K562 (cell line): ENCODE measurements at regions not wholly inside any gene's neighbourhood (a gene's known extent, or its start where the extent isn't known, plus 50 kb on each side); places are given as distances from the start of the nearest gene placed in this dataset.

Experiments
- ATAC-seq: fragments of 200-7000 bp; cut with Tn5 transposase; 3 replicates; pipeline ENCODE4 v1.9.1; 2020; ENCODE audit warnings: moderate library complexity
- BruUV-seq: library from RNA; stranded (reverse); fragments of 400-500 nt; replicated peaks from 2 replicates; lab custom pipeline; 2021; lab: Mats Ljungman, UMichigan
- CTCF ChIA-PET: fragments of 300-600 bp; formaldehyde crosslinking; extraction: SDS; loops from one replicate; lab custom pipeline; 2021; ENCODE audit warnings: low intra/inter-chr PET ratio; lab: Yijun Ruan, JAX
- POLR2A ChIA-PET: fragments of 300-600, 350-650 bp; sonication (Branson Sonifier 250); formaldehyde crosslinking; extraction: SDS; loops from one replicate; lab custom pipeline; 2021; ENCODE audit warnings: antibody characterized with exemption, inconsistent platforms; lab: Yijun Ruan, JAX
- DNase-seq, 4 experiments: peaks; one replicate each; pipeline versions ENCODE4 v3.0.0 to v3.0.0-alpha.2; 2011 to 2018; ENCODE audit warnings: low spot score in 3 of 4, mixed read lengths in 3 of 4; ENCODE audit errors: extremely low read depth in 1 of 4
- FAIRE-seq: peaks from 2 replicates; lab custom pipeline; 2011; peaks lifted over from hg19 to GRCh38; lab: Jason Lieb, UNC
- H2AFZ ChIP-seq: 2 replicates; pipeline ENCODE4 v1.6.0; 2011; ENCODE audit warnings: low read depth, low read length, control low read depth, inconsistent platforms
- H3K27ac ChIP-seq: fragments of 200-600 bp; 3 replicates; pipeline ENCODE4 v1.8.0; 2011; ENCODE audit warnings: low read depth, mild to moderate bottlenecking, control low read depth, inconsistent platforms, low read length, moderate library complexity, mixed read lengths; ENCODE audit errors: extremely low read depth
- H3K27me3 ChIP-seq, 2 experiments: fragments of 300-600 bp in 1 of 2; 2 replicates in 1 of 2; 3 replicates in 1 of 2; pipeline versions ENCODE4 v1.6.0 to v1.8.0; 2011; ENCODE audit warnings: inconsistent platforms in 2 of 2, low read length in 2 of 2, mild to moderate bottlenecking in 1 of 2, mixed read lengths in 1 of 2, moderate library complexity in 1 of 2; ENCODE audit not compliant: control insufficient read depth in 2 of 2, insufficient read depth in 2 of 2
- H3K36me3 ChIP-seq: fragments of 300-600 bp; 3 replicates; pipeline ENCODE4 v1.8.0; 2011; ENCODE audit warnings: mild to moderate bottlenecking, low read length, inconsistent platforms; ENCODE audit not compliant: control insufficient read depth, insufficient read depth
- H3K4me1 ChIP-seq, 2 experiments: fragments of 200-600 bp in 1 of 2; replicated peaks in 1 of 2; 2 replicates in 1 of 2; 3 replicates in 1 of 2; pipeline versions ENCODE4 v1.5.1 to v1.8.0; 2011; ENCODE audit warnings: inconsistent platforms in 2 of 2, low read length in 2 of 2, mild to moderate bottlenecking in 1 of 2, mixed read lengths in 1 of 2, moderate library complexity in 1 of 2; ENCODE audit not compliant: control insufficient read depth in 2 of 2, insufficient read depth in 2 of 2
- H3K4me2 ChIP-seq: 2 replicates; pipeline ENCODE4 v1.6.1; 2011; ENCODE audit warnings: low read length, control low read depth, inconsistent platforms, mixed read lengths; ENCODE audit not compliant: insufficient read depth
- H3K4me3 ChIP-seq: fragments of 200-600 bp; sonication (generic), shearing (Covaris generic); 2 replicates; pipeline ENCODE4 v1.5.1; 2016; ENCODE audit warnings: control low read depth, inconsistent platforms
- H3K79me2 ChIP-seq: fragments of 200-600 bp; 3 replicates; pipeline ENCODE4 v1.8.0; 2011; ENCODE audit warnings: low read length, inconsistent platforms; ENCODE audit not compliant: control insufficient read depth, insufficient read depth
- H3K9ac ChIP-seq, 2 experiments: 2 replicates each; pipeline versions ENCODE4 v1.6.0 to v1.6.1; 2011; ENCODE audit warnings: low read depth in 2 of 2, low read length in 2 of 2, control low read depth in 1 of 2, inconsistent platforms in 1 of 2, mild to moderate bottlenecking in 1 of 2, mixed read lengths in 1 of 2; ENCODE audit not compliant: insufficient read depth in 1 of 2
- H3K9me1 ChIP-seq: one replicate; pipeline ENCODE4 v1.6.0; 2011; ENCODE audit warnings: inconsistent platforms, mild to moderate bottlenecking, low read length, moderate library complexity; ENCODE audit not compliant: control insufficient read depth, insufficient read depth
- H3K9me3 ChIP-seq: replicated peaks from 2 replicates; pipeline ENCODE4 v1.5.1; 2011; ENCODE audit warnings: low read depth, low read length, inconsistent platforms; ENCODE audit not compliant: control insufficient read depth, insufficient read depth
- H4K20me1 ChIP-seq: replicated peaks from 2 replicates; pipeline ENCODE4 v1.6.1; 2011; ENCODE audit warnings: low read length, inconsistent platforms, mixed read lengths; ENCODE audit not compliant: control insufficient read depth, insufficient read depth
- ADNP ChIP-seq: fragments of 200-800 bp; sonication (Bioruptor generic); IDR thresholded peaks from 2 replicates; pipeline ENCODE4 v1.6.1; 2016; ENCODE audit warnings: missing genetic modification characterization, missing compliant biosample characterization
- CEBPB ChIP-seq: fragments of 450-650 bp; IDR thresholded peaks from 2 replicates; pipeline ENCODE4 v1.6.1; 2016; ENCODE audit warnings: missing genetic modification characterization, missing compliant biosample characterization
- EHMT2 ChIP-seq: fragments of 450-650 bp; IDR thresholded peaks from 2 replicates; pipeline ENCODE4 v1.6.1; 2018; ENCODE audit warnings: antibody characterized with exemption
- GABPB1 ChIP-seq: sonication (generic); formaldehyde crosslinking; IDR thresholded peaks from 2 replicates; pipeline ENCODE4 v1.8.0; 2022; ENCODE audit warnings: mild to moderate bottlenecking, missing genetic modification reagents
- MTA3 ChIP-seq: fragments of 450-650 bp; formaldehyde crosslinking; IDR thresholded peaks from 2 replicates; pipeline ENCODE4 v1.6.1; 2017; ENCODE audit warnings: mild to moderate bottlenecking, borderline replicate concordance
- NCOA6 ChIP-seq: fragments of 450-650 bp; IDR thresholded peaks from 2 replicates; pipeline ENCODE4 v1.6.1; 2017; ENCODE audit warnings: mild to moderate bottlenecking
- NONO ChIP-seq, 2 experiments: fragments of 200-400 bp in 1 of 2; fragments of 450-650 bp in 1 of 2; formaldehyde crosslinking in 1 of 2; IDR thresholded peaks; 2 replicates each; pipeline ENCODE4 v1.6.1; 2017; ENCODE audit warnings: low read depth in 2 of 2, mild to moderate bottlenecking in 2 of 2, moderate library complexity in 2 of 2, low read length in 1 of 2
- SMAD3 ChIP-seq: fragments of 450-650 bp; formaldehyde crosslinking; conservative IDR thresholded peaks from 2 replicates; pipeline ENCODE4 v1.4.0; 2020; ENCODE audit warnings: mild to moderate bottlenecking
- TEAD4 ChIP-seq, 2 experiments: sonication (generic) in 1 of 2; formaldehyde crosslinking in 1 of 2; IDR thresholded peaks; 2 replicates each; pipeline versions ENCODE4 v1.6.1 to v1.8.0; 2012 to 2022; ENCODE audit warnings: borderline replicate concordance in 1 of 2, inconsistent platforms in 1 of 2, low read length in 1 of 2, mild to moderate bottlenecking in 1 of 2, missing genetic modification reagents in 1 of 2
- TRIM24 ChIP-seq, 2 experiments: fragments of 450-650 bp; IDR thresholded peaks; 2 replicates each; pipeline ENCODE4 v1.6.1; 2016
- ZBTB17 ChIP-seq: fragments of 450-650 bp; formaldehyde crosslinking; IDR thresholded peaks from 2 replicates; pipeline ENCODE4 v1.4.0; 2020; ENCODE audit warnings: mild to moderate bottlenecking
- ZBTB8A ChIP-seq: fragments of 450-650 bp; IDR thresholded peaks from 2 replicates; pipeline ENCODE4 v1.6.1; 2018; ENCODE audit warnings: mild to moderate bottlenecking, moderate library complexity; ENCODE audit not compliant: partially characterized antibody
- ZKSCAN8 ChIP-seq: fragments of 200-800 bp; sonication (Bioruptor generic); IDR thresholded peaks from 2 replicates; pipeline ENCODE4 v1.6.1; 2016; ENCODE audit warnings: missing genetic modification characterization, missing compliant biosample characterization
- in situ Hi-C: fragments of 300-500 bp; cut with MboI; formaldehyde crosslinking; loops from 4 replicates; pipeline ENCODE4 v1.15.0; 2018; ENCODE audit warnings: inconsistent platforms, mixed read lengths
- intact Hi-C: fragments of 100-400 bp; cut with micrococcal nuclease; formaldehyde crosslinking; loops from 2 replicates; pipeline ENCODE4 v1.14.2; 2022
- TF ChIP-seq, protein P1 (sequence below): fragments of 450-650 bp; IDR thresholded peaks from 2 replicates; pipeline ENCODE4 v1.6.1; 2016; ENCODE audit warnings: mild to moderate bottlenecking
- TF ChIP-seq, protein P2 (sequence below): IDR thresholded peaks from 3 replicates; pipeline ENCODE4 v1.6.1; 2011; ENCODE audit warnings: borderline replicate concordance, mild to moderate bottlenecking; ENCODE audit not compliant: insufficient read length, insufficient read depth
- TF ChIP-seq, protein P3 (sequence below): fragments of 450-650 bp; IDR thresholded peaks from 2 replicates; pipeline ENCODE4 v1.6.1; 2017; ENCODE audit warnings: antibody characterized with exemption, mild to moderate bottlenecking

DNA sequence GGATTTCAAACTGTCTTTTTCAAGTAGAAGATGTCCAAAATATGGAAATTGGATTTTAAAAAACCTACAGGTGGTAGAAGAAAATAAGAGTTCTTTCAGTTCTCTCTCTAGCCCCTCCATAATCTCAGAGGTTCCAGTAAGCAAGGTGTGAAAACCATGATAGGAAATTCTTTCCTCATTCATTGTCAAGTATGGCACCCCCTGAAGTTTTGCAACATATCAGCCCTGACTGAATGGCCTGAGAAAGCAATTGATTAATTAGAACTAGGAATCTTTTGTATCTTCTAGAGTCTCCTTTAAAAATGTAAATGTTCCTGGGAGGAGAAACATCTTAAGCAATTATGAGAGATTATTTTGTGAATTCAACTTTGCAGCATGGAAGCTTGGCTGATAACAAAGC, 198.7 kb upstream of the STXBP5 start:
- Histone ChIP-seq H3K9me3 (no peaks in the 10 kb centered on the region), H3K27ac (no peak overlapping the region), H3K4me1 (peaks cover 0 to 7% of the 10 kb centered on the region in 2 experiments; a peak in 2 of 5 replicates), H3K4me2 (no peak overlapping the region), H2AFZ (no peak overlapping the region), H4K20me1 (no peaks in the 10 kb centered on the region), H3K4me3 (no peak overlapping the region), H3K27me3 (no peaks in the 10 kb centered on the region), H3K79me2 (no peaks in the 10 kb centered on the region), H3K9ac (no peak overlapping the region), H3K9me1 (no peaks in the 10 kb centered on the region), H3K36me3 (no peaks in the 10 kb centered on the region)
- intact Hi-C loops, result no loop called here
- peak; percentile 64 for ATAC-seq
- CTCF ChIA-PET, result no interaction called here
- no TSS peak for BruUV-seq
- FAIRE-seq, result peak; percentile 29
- peak in 3 of 4 experiments; percentile 24 to 62 (median 27) for DNase-seq
- in situ Hi-C loops, result no loop called here
- POLR2A ChIA-PET, result interaction anchor here (0.6 to 1.3 kb wide), 5 partner anchors 14 to 197 kb away, joined by 3 read pairs; no protein-coding TSS in a partner anchor
- TF ChIP-seq, protein P1, sequence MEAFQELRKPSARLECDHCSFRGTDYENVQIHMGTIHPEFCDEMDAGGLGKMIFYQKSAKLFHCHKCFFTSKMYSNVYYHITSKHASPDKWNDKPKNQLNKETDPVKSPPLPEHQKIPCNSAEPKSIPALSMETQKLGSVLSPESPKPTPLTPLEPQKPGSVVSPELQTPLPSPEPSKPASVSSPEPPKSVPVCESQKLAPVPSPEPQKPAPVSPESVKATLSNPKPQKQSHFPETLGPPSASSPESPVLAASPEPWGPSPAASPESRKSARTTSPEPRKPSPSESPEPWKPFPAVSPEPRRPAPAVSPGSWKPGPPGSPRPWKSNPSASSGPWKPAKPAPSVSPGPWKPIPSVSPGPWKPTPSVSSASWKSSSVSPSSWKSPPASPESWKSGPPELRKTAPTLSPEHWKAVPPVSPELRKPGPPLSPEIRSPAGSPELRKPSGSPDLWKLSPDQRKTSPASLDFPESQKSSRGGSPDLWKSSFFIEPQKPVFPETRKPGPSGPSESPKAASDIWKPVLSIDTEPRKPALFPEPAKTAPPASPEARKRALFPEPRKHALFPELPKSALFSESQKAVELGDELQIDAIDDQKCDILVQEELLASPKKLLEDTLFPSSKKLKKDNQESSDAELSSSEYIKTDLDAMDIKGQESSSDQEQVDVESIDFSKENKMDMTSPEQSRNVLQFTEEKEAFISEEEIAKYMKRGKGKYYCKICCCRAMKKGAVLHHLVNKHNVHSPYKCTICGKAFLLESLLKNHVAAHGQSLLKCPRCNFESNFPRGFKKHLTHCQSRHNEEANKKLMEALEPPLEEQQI, result 0 out of 2 replicates have a peak, but pooled peaks have one; percentile 22
- TF ChIP-seq NONO (IDR thresholded peaks at IDR 0.05; ENCODE audit: low read depth in 2 of 2, low read length in 1 of 2) (no peak), CEBPB (tag) (no peak), ADNP (tag) (no peak), MTA3 (no peak), GABPB1 (CRISPR knock-in tag) (no peak), NCOA6 (no peak), TEAD4 (IDR thresholded peaks at IDR 0.05; ENCODE audit: low read length) (peak; percentile 50; the same call in 1 of the 2 replicates), TEAD4 (CRISPR knock-in tag; IDR thresholded peaks at IDR 0.05; ENCODE audit: borderline replicate concordance) (no peak), EHMT2 (no peak), ZBTB17 (CRISPR knock-in tag) (no peak), ZKSCAN8 (CRISPR knock-in tag) (no peak), TRIM24 (IDR thresholded peaks at IDR 0.05) (peak in 1 of 2 experiments; percentile 17; a peak in 1 of 4 replicates), ZBTB8A (no peak), SMAD3 (no peak)
- TF ChIP-seq, protein P2, sequence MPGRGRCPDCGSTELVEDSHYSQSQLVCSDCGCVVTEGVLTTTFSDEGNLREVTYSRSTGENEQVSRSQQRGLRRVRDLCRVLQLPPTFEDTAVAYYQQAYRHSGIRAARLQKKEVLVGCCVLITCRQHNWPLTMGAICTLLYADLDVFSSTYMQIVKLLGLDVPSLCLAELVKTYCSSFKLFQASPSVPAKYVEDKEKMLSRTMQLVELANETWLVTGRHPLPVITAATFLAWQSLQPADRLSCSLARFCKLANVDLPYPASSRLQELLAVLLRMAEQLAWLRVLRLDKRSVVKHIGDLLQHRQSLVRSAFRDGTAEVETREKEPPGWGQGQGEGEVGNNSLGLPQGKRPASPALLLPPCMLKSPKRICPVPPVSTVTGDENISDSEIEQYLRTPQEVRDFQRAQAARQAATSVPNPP, result no peak
- TF ChIP-seq, protein P3, sequence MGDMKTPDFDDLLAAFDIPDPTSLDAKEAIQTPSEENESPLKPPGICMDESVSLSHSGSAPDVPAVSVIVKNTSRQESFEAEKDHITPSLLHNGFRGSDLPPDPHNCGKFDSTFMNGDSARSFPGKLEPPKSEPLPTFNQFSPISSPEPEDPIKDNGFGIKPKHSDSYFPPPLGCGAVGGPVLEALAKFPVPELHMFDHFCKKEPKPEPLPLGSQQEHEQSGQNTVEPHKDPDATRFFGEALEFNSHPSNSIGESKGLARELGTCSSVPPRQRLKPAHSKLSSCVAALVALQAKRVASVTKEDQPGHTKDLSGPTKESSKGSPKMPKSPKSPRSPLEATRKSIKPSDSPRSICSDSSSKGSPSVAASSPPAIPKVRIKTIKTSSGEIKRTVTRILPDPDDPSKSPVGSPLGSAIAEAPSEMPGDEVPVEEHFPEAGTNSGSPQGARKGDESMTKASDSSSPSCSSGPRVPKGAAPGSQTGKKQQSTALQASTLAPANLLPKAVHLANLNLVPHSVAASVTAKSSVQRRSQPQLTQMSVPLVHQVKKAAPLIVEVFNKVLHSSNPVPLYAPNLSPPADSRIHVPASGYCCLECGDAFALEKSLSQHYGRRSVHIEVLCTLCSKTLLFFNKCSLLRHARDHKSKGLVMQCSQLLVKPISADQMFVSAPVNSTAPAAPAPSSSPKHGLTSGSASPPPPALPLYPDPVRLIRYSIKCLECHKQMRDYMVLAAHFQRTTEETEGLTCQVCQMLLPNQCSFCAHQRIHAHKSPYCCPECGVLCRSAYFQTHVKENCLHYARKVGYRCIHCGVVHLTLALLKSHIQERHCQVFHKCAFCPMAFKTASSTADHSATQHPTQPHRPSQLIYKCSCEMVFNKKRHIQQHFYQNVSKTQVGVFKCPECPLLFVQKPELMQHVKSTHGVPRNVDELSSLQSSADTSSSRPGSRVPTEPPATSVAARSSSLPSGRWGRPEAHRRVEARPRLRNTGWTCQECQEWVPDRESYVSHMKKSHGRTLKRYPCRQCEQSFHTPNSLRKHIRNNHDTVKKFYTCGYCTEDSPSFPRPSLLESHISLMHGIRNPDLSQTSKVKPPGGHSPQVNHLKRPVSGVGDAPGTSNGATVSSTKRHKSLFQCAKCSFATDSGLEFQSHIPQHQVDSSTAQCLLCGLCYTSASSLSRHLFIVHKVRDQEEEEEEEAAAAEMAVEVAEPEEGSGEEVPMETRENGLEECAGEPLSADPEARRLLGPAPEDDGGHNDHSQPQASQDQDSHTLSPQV, result 0 out of 2 replicates have a peak, but pooled peaks have one; percentile 19
